ENCODE measurements at regions not wholly inside any gene's neighbourhood (a gene's known extent, or its start where the extent isn't known, plus 50 kb on each side); places are given as distances from the start of the nearest gene placed in this dataset.
A peak's percentile ranks its signal among the peaks of the same experiment; 100 is the strongest.

GRCh38 chr4:42293967-42294813 lies 103.1 kb upstream of the SHISA3 start:
- no peak for DNase-seq (ENCODE audit: low spot score, unreplicated experiment)
- Mint-ChIP-seq H3K9me3 (ENCODE audit: low read depth) (no peaks in the 10 kb centered on the region), H3K36me3 (ENCODE audit: insufficient read depth) (no peaks in the 10 kb centered on the region), H3K4me3 (ENCODE audit: low read depth) (no peak overlapping the region), H3K27me3 (peaks cover 10% of the 10 kb centered on the region), H3K27ac (no peak overlapping the region), H3K4me1 (ENCODE audit: low read depth) (peaks cover 3% of the 10 kb centered on the region)
- no peak for TF ChIP-seq CTCF (IDR thresholded peaks at IDR 0.05; ENCODE audit: unreplicated experiment)

- H3K4me3 Mint-ChIP-seq (ENCODE audit: low read depth) = no peak overlapping the region
- no peak for TF ChIP-seq CTCF (IDR thresholded peaks at IDR 0.05; ENCODE audit: unreplicated experiment)
- H3K4me1 Mint-ChIP-seq (ENCODE audit: low read depth) = peaks cover 3% of the 10 kb centered on the region
- no peak overlapping the region for H3K27ac Mint-ChIP-seq
- H3K9me3 Mint-ChIP-seq (ENCODE audit: low read depth) = no peaks in the 10 kb centered on the region
- no peaks in the 10 kb centered on the region for H3K36me3 Mint-ChIP-seq (ENCODE audit: insufficient read depth)
- peaks cover 17% of the 10 kb centered on the region for H3K27me3 Mint-ChIP-seq
- DNase-seq (ENCODE audit: low spot score, unreplicated experiment) = no peak
Measured at GRCh38 chr4:42296196-42296595, 101.1 kb upstream of the SHISA3 start.

GRCh38 chr4:42302348-42302747 lies 94.9 kb upstream of the SHISA3 start:
- no peaks in the 10 kb centered on the region for H3K36me3 Mint-ChIP-seq (ENCODE audit: insufficient read depth)
- H3K4me3 Mint-ChIP-seq (ENCODE audit: low read depth) = no peak overlapping the region
- H3K9me3 Mint-ChIP-seq (ENCODE audit: low read depth) = no peaks in the 10 kb centered on the region
- DNase-seq (ENCODE audit: low spot score, unreplicated experiment) = no peak
- H3K4me1 Mint-ChIP-seq (ENCODE audit: low read depth) = no peaks in the 10 kb centered on the region
- TF ChIP-seq CTCF (IDR thresholded peaks at IDR 0.05; ENCODE audit: unreplicated experiment) = peak; percentile 29
- H3K27ac Mint-ChIP-seq = no peak overlapping the region
- H3K27me3 Mint-ChIP-seq = peaks cover 10% of the 10 kb centered on the region

GRCh38 chr4:42306221-42307109 lies 90.8 kb upstream of the SHISA3 start:
- peaks cover 16% of the 10 kb centered on the region for H3K4me1 Mint-ChIP-seq (ENCODE audit: low read depth)
- peaks cover 2% of the 10 kb centered on the region for H3K27me3 Mint-ChIP-seq
- TF ChIP-seq CTCF (IDR thresholded peaks at IDR 0.05; ENCODE audit: unreplicated experiment) = no peak
- H3K4me3 Mint-ChIP-seq (ENCODE audit: low read depth) = no peak overlapping the region
- DNase-seq (ENCODE audit: low spot score, unreplicated experiment) = no peak
- no peak overlapping the region for H3K27ac Mint-ChIP-seq
- H3K36me3 Mint-ChIP-seq (ENCODE audit: insufficient read depth) = no peaks in the 10 kb centered on the region
- H3K9me3 Mint-ChIP-seq (ENCODE audit: low read depth) = no peaks in the 10 kb centered on the region

- no peak for DNase-seq (ENCODE audit: low spot score, unreplicated experiment)
- Mint-ChIP-seq H3K27ac (no peak overlapping the region), H3K4me3 (ENCODE audit: low read depth) (no peak overlapping the region), H3K36me3 (ENCODE audit: insufficient read depth) (peaks cover under 1% of the 10 kb centered on the region), H3K27me3 (peaks cover 2% of the 10 kb centered on the region), H3K9me3 (ENCODE audit: low read depth) (peaks cover 4% of the 10 kb centered on the region), H3K4me1 (ENCODE audit: low read depth) (peaks cover 24% of the 10 kb centered on the region)
- TF ChIP-seq CTCF (IDR thresholded peaks at IDR 0.05; ENCODE audit: unreplicated experiment) = no peak
Measured at GRCh38 chr4:42308247-42308646, 89.0 kb upstream of the SHISA3 start.

All from progenitor cell of endocrine pancreas (in vitro differentiated cells).